WERI-Rb-1 (cell line): ENCODE measurements at regions not wholly inside any gene's neighbourhood (a gene's known extent, or its start where the extent isn't known, plus 50 kb on each side); places are given as distances from the start of the nearest gene placed in this dataset.

Source experiments
- DNase-seq: peaks from one replicate; pipeline ENCODE4 v3.0.0-alpha.2; 2020
- H3K27ac ChIP-seq: fragments of 250-450 bp; sonication (Bioruptor Pico); 2 replicates; pipeline ENCODE4 v1.5.1; 2020; ENCODE audit warnings: mild to moderate bottlenecking, moderate library complexity
- H3K27me3 ChIP-seq: fragments of 250-450 bp; sonication (Bioruptor Pico); 2 replicates; pipeline ENCODE4 v1.5.1; 2021; ENCODE audit warnings: mild to moderate bottlenecking, low read depth, moderate library complexity; ENCODE audit not compliant: insufficient read depth, severe bottlenecking
- H3K36me3 ChIP-seq: fragments of 250-450 bp; sonication (Bioruptor Pico); 2 replicates; pipeline ENCODE4 v1.5.1; 2020; ENCODE audit warnings: mild to moderate bottlenecking, moderate library complexity
- H3K4me3 ChIP-seq: 2 replicates; pipeline ENCODE4 v1.5.1; 2011; ENCODE audit warnings: low read depth, mild to moderate bottlenecking, control low read depth, low read length
- H3K9me3 ChIP-seq: fragments of 250-450 bp; sonication (Bioruptor Pico); 2 replicates; pipeline ENCODE4 v1.5.1; 2021; ENCODE audit warnings: mild to moderate bottlenecking, moderate library complexity; ENCODE audit not compliant: severe bottlenecking
- TF ChIP-seq, protein P1 (sequence below): IDR thresholded peaks from 2 replicates; pipeline ENCODE4 v1.5.1; 2011; ENCODE audit warnings: low read depth, mild to moderate bottlenecking, control low read depth, inconsistent platforms, low read length

DNA sequence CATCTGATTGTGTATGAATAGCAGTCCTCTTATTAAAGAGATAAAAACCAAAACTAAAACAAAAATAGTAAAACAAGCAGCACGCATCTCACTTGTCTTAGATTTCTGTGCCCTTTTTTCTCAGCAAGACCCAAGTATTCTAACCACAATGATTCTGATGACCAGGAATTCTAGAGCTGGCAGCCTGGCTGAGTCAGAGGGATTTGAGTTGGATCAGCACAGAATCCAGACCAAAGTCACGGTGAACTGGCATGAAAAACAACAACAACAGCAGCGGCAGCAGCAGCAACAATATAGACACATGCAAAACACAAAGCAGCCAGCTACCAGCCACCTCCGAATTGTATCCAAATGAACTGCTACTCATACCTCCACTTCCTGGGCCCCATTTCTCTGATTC, 360.5 kb downstream of the KCNRG start:
- Histone ChIP-seq H3K9me3 (no peaks in the 10 kb centered on the region), H3K4me3 (no peak overlapping the region), H3K27ac (no peak overlapping the region), H3K36me3 (no peaks in the 10 kb centered on the region), H3K27me3 (no peaks in the 10 kb centered on the region)
- TF ChIP-seq, protein P1, sequence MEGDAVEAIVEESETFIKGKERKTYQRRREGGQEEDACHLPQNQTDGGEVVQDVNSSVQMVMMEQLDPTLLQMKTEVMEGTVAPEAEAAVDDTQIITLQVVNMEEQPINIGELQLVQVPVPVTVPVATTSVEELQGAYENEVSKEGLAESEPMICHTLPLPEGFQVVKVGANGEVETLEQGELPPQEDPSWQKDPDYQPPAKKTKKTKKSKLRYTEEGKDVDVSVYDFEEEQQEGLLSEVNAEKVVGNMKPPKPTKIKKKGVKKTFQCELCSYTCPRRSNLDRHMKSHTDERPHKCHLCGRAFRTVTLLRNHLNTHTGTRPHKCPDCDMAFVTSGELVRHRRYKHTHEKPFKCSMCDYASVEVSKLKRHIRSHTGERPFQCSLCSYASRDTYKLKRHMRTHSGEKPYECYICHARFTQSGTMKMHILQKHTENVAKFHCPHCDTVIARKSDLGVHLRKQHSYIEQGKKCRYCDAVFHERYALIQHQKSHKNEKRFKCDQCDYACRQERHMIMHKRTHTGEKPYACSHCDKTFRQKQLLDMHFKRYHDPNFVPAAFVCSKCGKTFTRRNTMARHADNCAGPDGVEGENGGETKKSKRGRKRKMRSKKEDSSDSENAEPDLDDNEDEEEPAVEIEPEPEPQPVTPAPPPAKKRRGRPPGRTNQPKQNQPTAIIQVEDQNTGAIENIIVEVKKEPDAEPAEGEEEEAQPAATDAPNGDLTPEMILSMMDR = no peak
- no peak for DNase-seq

DNA sequence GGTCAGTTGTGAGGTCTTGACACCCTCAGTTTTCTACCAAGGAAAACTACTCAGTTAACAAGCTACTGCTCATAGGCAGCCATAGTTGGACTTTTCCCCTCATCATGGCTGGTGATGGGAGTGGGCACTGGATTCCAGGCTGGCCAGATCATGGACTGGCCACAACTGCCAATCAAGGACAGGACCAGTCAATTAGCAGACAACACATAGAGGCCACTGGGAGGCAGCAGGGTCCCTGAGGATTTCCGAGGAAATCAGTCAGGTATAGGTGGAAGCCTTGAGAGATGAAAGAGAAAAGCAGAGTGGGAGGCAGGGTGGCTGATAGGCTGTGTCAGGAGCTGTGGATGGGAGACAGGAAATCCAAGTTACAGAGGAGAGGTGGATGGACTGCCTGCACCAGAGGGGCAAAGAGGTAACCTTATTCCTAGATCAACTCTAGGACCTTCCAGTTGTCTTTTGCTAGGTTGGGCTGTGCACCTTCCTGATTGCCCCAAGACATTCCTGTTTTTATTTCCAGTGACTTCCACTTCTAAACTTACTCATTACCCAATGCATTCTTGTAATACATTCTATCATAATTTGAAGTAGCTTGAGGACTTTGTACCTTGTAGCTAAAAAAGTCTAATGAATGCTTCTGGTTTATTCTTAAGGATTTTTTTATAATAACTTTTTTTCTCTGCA, 361.8 kb downstream of the KCNRG start:
- no peak overlapping the region for H3K27ac ChIP-seq
- H3K4me3 ChIP-seq = no peak overlapping the region
- peak; percentile 58 for DNase-seq
- H3K36me3 ChIP-seq = no peaks in the 10 kb centered on the region
- TF ChIP-seq, protein P1 = peak; percentile 47
- H3K9me3 ChIP-seq = no peaks in the 10 kb centered on the region
- no peaks in the 10 kb centered on the region for H3K27me3 ChIP-seq

DNA sequence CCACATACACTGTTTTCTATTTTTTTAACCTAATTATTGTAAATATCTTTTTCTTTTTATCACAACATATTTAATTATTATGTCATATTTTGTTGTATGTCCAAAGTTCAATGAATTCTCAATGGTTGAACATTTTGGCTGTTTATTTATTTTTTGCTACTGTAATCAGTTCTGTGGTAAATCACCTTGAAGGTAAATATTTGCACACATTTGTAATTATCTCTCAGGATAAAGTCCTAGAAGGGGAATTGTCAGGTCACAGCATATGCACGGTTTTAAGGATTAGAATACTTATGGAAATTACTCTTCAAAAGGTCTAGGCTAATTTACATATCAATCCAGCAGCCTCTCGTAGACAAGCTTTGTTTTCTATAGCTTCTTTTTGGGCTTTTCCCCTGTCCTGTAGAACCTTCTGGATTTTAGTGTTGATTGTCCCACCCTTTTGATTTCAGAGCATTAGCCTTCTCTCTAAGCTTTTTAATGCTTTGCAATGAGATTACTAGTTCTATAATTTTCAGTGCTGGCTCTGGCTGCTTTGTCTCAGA, 362.6 kb downstream of the KCNRG start:
- DNase-seq = no peak

DNA sequence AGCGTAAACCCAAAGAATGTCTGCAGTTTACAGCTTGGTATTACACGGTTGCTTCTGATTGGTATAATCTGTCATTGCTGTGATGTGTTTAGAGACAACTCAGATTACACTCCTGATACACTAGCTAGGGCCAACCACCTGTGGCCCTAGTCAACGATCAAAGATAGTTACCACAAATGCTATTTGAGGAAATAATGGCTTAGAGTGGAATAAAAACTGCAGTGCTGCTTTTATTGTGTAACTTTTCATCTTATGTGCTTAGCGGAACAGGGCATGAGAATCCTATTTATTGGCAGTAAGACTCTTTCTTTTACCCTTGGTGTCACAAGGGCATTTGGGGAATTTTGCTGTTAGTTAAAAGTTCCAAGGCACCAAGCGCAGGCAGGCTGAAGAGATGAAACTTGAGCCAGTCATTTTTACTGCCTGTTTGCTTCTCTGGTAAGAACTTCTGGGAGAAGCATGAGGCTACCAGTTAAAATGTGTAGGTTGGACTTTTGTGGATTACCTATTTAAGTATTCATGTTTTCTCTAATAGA, 363.3 kb downstream of the KCNRG start:
- Histone ChIP-seq H3K27ac (no peak overlapping the region), H3K4me3 (no peak overlapping the region), H3K36me3 (no peaks in the 10 kb centered on the region), H3K9me3 (no peaks in the 10 kb centered on the region), H3K27me3 (no peaks in the 10 kb centered on the region)
- DNase-seq = no peak
- TF ChIP-seq, protein P1 = no peak

More for the DNA sequence above, 362.6 kb downstream of the KCNRG start:
- no peak overlapping the region for H3K4me3 ChIP-seq
- no peaks in the 10 kb centered on the region for H3K27me3 ChIP-seq
- no peak overlapping the region for H3K27ac ChIP-seq
- TF ChIP-seq, protein P1 = no peak
- H3K9me3 ChIP-seq = no peaks in the 10 kb centered on the region
- no peaks in the 10 kb centered on the region for H3K36me3 ChIP-seq

DNA sequence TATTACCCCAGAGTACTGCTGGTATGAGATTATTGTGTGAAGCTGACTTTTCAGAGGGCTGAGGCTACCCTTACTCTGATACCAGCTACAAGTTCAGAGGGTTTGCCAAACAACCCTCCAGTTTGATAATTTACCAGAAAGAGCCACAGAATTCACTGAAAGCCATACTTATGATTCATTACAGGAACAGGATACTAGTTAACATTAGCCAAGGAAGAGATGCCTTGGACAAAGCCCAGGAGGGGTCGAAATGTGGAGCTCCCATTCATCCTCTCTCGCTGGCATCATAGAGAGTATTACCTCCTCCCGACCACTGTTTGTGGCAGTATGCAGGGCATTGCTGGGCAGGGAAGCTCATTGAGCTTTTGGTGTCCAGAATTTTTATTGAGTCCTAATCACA, 364.3 kb downstream of the KCNRG start:
- TF ChIP-seq, protein P1 = no peak
- Histone ChIP-seq H3K4me3 (no peak overlapping the region), H3K9me3 (no peaks in the 10 kb centered on the region), H3K27me3 (no peaks in the 10 kb centered on the region), H3K27ac (no peak overlapping the region), H3K36me3 (no peaks in the 10 kb centered on the region)
- no peak for DNase-seq
